K562 (cell line): ENCODE measurements at regions not wholly inside any gene's neighbourhood (a gene's known extent, or its start where the extent isn't known, plus 50 kb on each side); places are given as distances from the start of the nearest gene placed in this dataset.

Experiments
- CCNT2 ChIP-seq: IDR thresholded peaks from 2 replicates; pipeline ENCODE4 v1.6.1; 2011; ENCODE audit warnings: borderline replicate concordance, low read depth, mild to moderate bottlenecking, moderate library complexity, mixed read lengths, low read length; ENCODE audit not compliant: insufficient read length; ENCODE audit errors: extremely low read depth
- CEBPG ChIP-seq, 3 experiments: fragments of 200-800 bp in 1 of 3; sonication (Bioruptor generic) in 1 of 3; sonication (generic) in 1 of 3; formaldehyde crosslinking in 1 of 3; IDR thresholded peaks in 2 of 3; conservative IDR thresholded peaks in 1 of 3; 2 replicates each; pipeline versions ENCODE4 v1.6.1 to v1.8.0; 2016 to 2022; ENCODE audit warnings: missing compliant biosample characterization in 2 of 3, missing genetic modification characterization in 2 of 3, mild to moderate bottlenecking in 1 of 3, missing genetic modification reagents in 1 of 3
- E2F4 ChIP-seq: sonication (generic); formaldehyde crosslinking; IDR thresholded peaks from 2 replicates; pipeline ENCODE4 v1.8.0; 2022; ENCODE audit warnings: mild to moderate bottlenecking, low read depth, missing genetic modification reagents
- HDAC3 ChIP-seq: fragments of 450-650 bp; IDR thresholded peaks from 2 replicates; pipeline ENCODE4 v1.6.1; 2018; ENCODE audit warnings: borderline replicate concordance, mild to moderate bottlenecking, moderate library complexity; ENCODE audit not compliant: partially characterized antibody
- MTA1 ChIP-seq: fragments of 450-650 bp; IDR thresholded peaks from 2 replicates; pipeline ENCODE4 v1.6.1; 2017; ENCODE audit warnings: borderline replicate concordance
- NCOA2 ChIP-seq, 2 experiments: fragments of 450-650 bp; IDR thresholded peaks; 2 replicates each; pipeline ENCODE4 v1.6.1; 2018; ENCODE audit warnings: mild to moderate bottlenecking in 2 of 2, moderate library complexity in 1 of 2; ENCODE audit not compliant: partially characterized antibody in 2 of 2
- NFRKB ChIP-seq: fragments of 450-650 bp; IDR thresholded peaks from 2 replicates; pipeline ENCODE4 v1.6.1; 2016; ENCODE audit warnings: low read depth
- PTTG1 ChIP-seq: fragments of 450-650 bp; IDR thresholded peaks from 2 replicates; pipeline ENCODE4 v1.6.1; 2016; ENCODE audit warnings: low read depth, mild to moderate bottlenecking, missing genetic modification characterization, missing compliant biosample characterization
- SRSF1 ChIP-seq: fragments of 200-400 bp; formaldehyde crosslinking; IDR thresholded peaks from 2 replicates; pipeline ENCODE4 v1.6.1; 2017; ENCODE audit warnings: mild to moderate bottlenecking, low read depth, low read length, moderate library complexity
- TAF1 ChIP-seq: IDR thresholded peaks from 2 replicates; pipeline ENCODE4 v1.6.1; 2011; ENCODE audit warnings: mild to moderate bottlenecking, low read length, moderate library complexity; ENCODE audit not compliant: insufficient read depth, control insufficient read depth, severe bottlenecking; ENCODE audit errors: extremely low read depth
- YBX1 ChIP-seq: fragments of 450-650 bp; IDR thresholded peaks from 2 replicates; pipeline ENCODE4 v1.7.1; 2016; ENCODE audit warnings: mild to moderate bottlenecking
- ZC3H11A ChIP-seq: IDR thresholded peaks from 2 replicates; pipeline ENCODE4 v1.6.1; 2012; ENCODE audit warnings: low read depth, low read length, improper control_type of control experiment
- ZHX1 ChIP-seq: fragments of 150-350 bp; conservative IDR thresholded peaks from 2 replicates; pipeline ENCODE4 v1.6.1; 2014; ENCODE audit warnings: low read length
- ZNF239 ChIP-seq: fragments of 250-450 bp; sonication (Bioruptor Pico); IDR thresholded peaks from 2 replicates; pipeline ENCODE4 v1.4.0; 2020; ENCODE audit warnings: mild to moderate bottlenecking
- ZNF76 ChIP-seq: fragments of 250-450 bp; sonication (Bioruptor Pico); IDR thresholded peaks from 2 replicates; pipeline ENCODE4 v1.4.0; 2020; ENCODE audit warnings: mild to moderate bottlenecking, moderate library complexity, borderline replicate concordance
- ZNF830 ChIP-seq: fragments of 250-450 bp; sonication (Bioruptor Pico); IDR thresholded peaks from 2 replicates; pipeline ENCODE4 v1.5.0; 2021; ENCODE audit warnings: mild to moderate bottlenecking
- TF ChIP-seq, protein P1 (sequence below): sonication (generic); formaldehyde crosslinking; IDR thresholded peaks from 2 replicates; pipeline ENCODE4 v1.8.1; 2023; ENCODE audit warnings: mild to moderate bottlenecking, missing genetic modification reagents
- TF ChIP-seq, protein P2 (sequence below): sonication (generic); formaldehyde crosslinking; IDR thresholded peaks from 2 replicates; pipeline ENCODE4 v1.8.0; 2022; ENCODE audit warnings: missing genetic modification reagents, mild to moderate bottlenecking, moderate library complexity, borderline replicate concordance
- TF ChIP-seq, protein P3 (sequence below), 2 experiments: IDR thresholded peaks; 2 replicates each; pipeline ENCODE4 v1.6.1; 2011; ENCODE audit warnings: borderline replicate concordance in 1 of 2, control low read depth in 1 of 2, low read depth in 1 of 2, low read length in 1 of 2, mild to moderate bottlenecking in 1 of 2, mixed read lengths in 1 of 2, moderate library complexity in 1 of 2; ENCODE audit not compliant: insufficient read depth in 1 of 2, insufficient read length in 1 of 2, poor library complexity in 1 of 2, severe bottlenecking in 1 of 2; ENCODE audit errors: extremely low read depth in 1 of 2

GRCh38 chr6:27806981-27807440 is 105.2 kb downstream of the OR2B2 start (continued):
- TF ChIP-seq ZNF830 (CRISPR knock-in tag) (no peak), ZC3H11A (no peak), ZNF239 (CRISPR knock-in tag) (no peak), ZNF76 (CRISPR knock-in tag) (no peak), NFRKB (no peak), CCNT2 (no peak), SRSF1 (no peak), HDAC3 (no peak), NCOA2 (IDR thresholded peaks at IDR 0.05; ENCODE audit: partially characterized antibody in 2 of 2) (no peak), CEBPG (CRISPR knock-in tag; IDR thresholded peaks at IDR 0.05) (peak; percentile 95), CEBPG (tag; conservative IDR thresholded peaks at IDR 0.05 in 1 of 2, IDR thresholded peaks at IDR 0.05 in 1 of 2) (peak; percentile 89 to 99), E2F4 (CRISPR knock-in tag) (no peak), TAF1 (no peak), PTTG1 (tag) (no peak), YBX1 (no peak), ZHX1 (no peak), MTA1 (no peak)
- TF ChIP-seq, protein P1, sequence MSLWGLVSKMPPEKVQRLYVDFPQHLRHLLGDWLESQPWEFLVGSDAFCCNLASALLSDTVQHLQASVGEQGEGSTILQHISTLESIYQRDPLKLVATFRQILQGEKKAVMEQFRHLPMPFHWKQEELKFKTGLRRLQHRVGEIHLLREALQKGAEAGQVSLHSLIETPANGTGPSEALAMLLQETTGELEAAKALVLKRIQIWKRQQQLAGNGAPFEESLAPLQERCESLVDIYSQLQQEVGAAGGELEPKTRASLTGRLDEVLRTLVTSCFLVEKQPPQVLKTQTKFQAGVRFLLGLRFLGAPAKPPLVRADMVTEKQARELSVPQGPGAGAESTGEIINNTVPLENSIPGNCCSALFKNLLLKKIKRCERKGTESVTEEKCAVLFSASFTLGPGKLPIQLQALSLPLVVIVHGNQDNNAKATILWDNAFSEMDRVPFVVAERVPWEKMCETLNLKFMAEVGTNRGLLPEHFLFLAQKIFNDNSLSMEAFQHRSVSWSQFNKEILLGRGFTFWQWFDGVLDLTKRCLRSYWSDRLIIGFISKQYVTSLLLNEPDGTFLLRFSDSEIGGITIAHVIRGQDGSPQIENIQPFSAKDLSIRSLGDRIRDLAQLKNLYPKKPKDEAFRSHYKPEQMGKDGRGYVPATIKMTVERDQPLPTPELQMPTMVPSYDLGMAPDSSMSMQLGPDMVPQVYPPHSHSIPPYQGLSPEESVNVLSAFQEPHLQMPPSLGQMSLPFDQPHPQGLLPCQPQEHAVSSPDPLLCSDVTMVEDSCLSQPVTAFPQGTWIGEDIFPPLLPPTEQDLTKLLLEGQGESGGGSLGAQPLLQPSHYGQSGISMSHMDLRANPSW, result no peak
- TF ChIP-seq, protein P2, sequence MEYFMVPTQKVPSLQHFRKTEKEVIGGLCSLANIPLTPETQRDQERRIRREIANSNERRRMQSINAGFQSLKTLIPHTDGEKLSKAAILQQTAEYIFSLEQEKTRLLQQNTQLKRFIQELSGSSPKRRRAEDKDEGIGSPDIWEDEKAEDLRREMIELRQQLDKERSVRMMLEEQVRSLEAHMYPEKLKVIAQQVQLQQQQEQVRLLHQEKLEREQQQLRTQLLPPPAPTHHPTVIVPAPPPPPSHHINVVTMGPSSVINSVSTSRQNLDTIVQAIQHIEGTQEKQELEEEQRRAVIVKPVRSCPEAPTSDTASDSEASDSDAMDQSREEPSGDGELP (CRISPR knock-in tag), result peak; percentile 11; the same call in 1 of the 2 replicates
- TF ChIP-seq, protein P3, sequence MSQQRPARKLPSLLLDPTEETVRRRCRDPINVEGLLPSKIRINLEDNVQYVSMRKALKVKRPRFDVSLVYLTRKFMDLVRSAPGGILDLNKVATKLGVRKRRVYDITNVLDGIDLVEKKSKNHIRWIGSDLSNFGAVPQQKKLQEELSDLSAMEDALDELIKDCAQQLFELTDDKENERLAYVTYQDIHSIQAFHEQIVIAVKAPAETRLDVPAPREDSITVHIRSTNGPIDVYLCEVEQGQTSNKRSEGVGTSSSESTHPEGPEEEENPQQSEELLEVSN (IDR thresholded peaks at IDR 0.05; ENCODE audit: borderline replicate concordance in 1 of 2, extremely low read depth in 1 of 2, insufficient read depth in 1 of 2, insufficient read length in 1 of 2, low read depth in 1 of 2, low read length in 1 of 2, poor library complexity in 1 of 2, severe bottlenecking in 1 of 2), result peak in 1 of 2 experiments; percentile 31
